ENCODE measurements at regions not wholly inside any gene's neighbourhood (a gene's known extent, or its start where the extent isn't known, plus 50 kb on each side); places are given as distances from the start of the nearest gene placed in this dataset.

GRCh38 chr5:5964347-5964746 is 414.0 kb downstream of the MED10 start:
- TF ChIP-seq CTCF (IDR thresholded peaks at IDR 0.05; ENCODE audit: poor library complexity, severe bottlenecking): no peak
- TF ChIP-seq EP300 (conservative IDR thresholded peaks at IDR 0.05; ENCODE audit: poor library complexity, severe bottlenecking): no peak

Data from neural cell (in vitro differentiated cells).